ENCODE measurements at regions not wholly inside any gene's neighbourhood (a gene's known extent, or its start where the extent isn't known, plus 50 kb on each side); places are given as distances from the start of the nearest gene placed in this dataset.

DNA sequence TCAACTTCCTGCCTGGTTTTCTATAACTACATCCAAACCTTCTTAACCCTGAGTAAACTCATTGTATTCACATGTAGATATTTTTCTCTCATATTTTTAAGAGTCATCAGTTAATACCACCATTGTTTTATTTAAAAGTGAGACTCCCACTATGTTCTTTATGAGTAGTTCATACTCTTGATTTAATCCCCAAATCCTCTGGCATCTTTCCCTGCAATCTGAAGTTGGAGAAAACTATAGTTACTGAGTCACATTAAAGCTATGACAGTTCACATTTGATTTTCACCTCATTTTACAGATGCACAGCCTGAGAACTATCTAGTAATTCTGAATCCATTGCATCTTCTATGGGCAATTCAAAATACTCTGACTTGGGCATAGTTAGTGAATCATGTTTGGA lies 1358.7 kb upstream of the NRXN1 start:
- TF ChIP-seq, protein P1, sequence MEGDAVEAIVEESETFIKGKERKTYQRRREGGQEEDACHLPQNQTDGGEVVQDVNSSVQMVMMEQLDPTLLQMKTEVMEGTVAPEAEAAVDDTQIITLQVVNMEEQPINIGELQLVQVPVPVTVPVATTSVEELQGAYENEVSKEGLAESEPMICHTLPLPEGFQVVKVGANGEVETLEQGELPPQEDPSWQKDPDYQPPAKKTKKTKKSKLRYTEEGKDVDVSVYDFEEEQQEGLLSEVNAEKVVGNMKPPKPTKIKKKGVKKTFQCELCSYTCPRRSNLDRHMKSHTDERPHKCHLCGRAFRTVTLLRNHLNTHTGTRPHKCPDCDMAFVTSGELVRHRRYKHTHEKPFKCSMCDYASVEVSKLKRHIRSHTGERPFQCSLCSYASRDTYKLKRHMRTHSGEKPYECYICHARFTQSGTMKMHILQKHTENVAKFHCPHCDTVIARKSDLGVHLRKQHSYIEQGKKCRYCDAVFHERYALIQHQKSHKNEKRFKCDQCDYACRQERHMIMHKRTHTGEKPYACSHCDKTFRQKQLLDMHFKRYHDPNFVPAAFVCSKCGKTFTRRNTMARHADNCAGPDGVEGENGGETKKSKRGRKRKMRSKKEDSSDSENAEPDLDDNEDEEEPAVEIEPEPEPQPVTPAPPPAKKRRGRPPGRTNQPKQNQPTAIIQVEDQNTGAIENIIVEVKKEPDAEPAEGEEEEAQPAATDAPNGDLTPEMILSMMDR (IDR thresholded peaks at IDR 0.05), result no peak
- no peaks in the 10 kb centered on the region for H3K4me1 ChIP-seq
- no peak overlapping the region for H3K27ac ChIP-seq
- intact Hi-C loops (cut with DNase I; ENCODE audit: low total_unique reads), result no loop called here
- H3K4me3 ChIP-seq, result no peak overlapping the region
- DNase-seq, result no peak
- H3K27me3 ChIP-seq, result no peaks in the 10 kb centered on the region
- H3K9me3 ChIP-seq, result no peaks in the 10 kb centered on the region
- no peaks in the 10 kb centered on the region for H3K36me3 ChIP-seq

DNA sequence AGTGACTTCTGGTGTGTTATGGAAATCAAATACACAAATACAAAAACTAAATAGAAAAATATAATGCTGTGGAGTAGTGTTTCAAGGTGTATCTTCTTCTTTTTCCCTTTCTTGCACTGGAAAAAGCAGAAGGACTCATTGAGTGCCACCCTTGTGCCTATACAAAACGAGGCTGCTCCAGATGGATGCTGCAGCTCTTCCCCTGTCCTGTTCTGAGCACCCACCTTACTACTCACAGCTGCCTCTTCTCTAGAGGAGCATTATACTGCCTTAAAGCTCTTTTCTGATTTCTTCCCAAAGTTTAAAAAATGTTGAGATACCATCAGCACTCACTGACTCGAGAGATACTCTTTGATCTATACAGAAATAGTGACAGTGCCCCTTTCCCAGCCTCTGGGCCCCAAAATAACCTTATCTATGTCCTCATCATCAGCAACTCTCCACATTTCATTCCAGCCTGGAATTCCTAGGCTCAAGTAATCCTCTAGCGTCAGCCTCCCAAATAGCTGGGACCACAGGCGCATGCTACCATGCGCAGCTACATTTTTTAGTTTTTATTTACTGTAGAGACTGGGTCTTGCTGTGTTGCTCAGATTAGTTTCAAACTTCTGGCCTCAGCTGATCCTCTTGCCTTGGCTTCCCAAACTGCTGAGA lies 1356.1 kb upstream of the NRXN1 start:
- Histone ChIP-seq H3K36me3 (no peaks in the 10 kb centered on the region), H3K9me3 (no peaks in the 10 kb centered on the region), H3K4me3 (no peak overlapping the region), H3K27ac (no peak overlapping the region), H3K27me3 (no peaks in the 10 kb centered on the region), H3K4me1 (no peaks in the 10 kb centered on the region)
- intact Hi-C loops (cut with DNase I; ENCODE audit: low total_unique reads), result no loop called here
- TF ChIP-seq, protein P1 (IDR thresholded peaks at IDR 0.05), result no peak
- no peak for DNase-seq

DNA sequence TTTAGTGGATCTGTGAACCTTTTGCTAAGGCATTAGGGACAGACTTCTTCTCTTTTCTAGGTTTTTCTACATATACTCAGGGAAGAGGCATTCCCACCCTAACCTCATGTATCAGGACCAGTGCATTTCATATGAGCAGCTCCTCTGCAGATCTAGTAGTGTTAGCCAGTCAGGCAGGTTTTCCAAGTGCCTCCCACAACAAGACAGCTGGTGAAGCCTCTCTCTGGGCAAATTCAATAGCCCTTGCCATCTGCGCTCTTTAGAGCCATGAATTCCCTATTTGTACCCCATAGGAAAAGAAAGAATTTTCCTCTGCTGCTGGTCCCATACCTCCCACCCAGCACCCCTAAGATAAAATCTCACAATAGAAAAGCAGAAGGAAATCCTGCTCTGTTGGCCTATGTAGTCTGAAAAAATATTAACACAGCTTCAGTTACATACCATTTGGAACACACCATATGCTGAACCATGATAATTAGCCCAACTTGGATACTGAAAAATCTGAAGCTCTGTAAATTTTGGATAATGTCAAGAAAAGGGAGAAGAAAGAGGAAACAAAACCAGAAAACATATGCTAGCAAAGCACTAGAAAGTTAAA lies 1354.6 kb upstream of the NRXN1 start:
- intact Hi-C loops (cut with DNase I; ENCODE audit: low total_unique reads), result no loop called here

DNA sequence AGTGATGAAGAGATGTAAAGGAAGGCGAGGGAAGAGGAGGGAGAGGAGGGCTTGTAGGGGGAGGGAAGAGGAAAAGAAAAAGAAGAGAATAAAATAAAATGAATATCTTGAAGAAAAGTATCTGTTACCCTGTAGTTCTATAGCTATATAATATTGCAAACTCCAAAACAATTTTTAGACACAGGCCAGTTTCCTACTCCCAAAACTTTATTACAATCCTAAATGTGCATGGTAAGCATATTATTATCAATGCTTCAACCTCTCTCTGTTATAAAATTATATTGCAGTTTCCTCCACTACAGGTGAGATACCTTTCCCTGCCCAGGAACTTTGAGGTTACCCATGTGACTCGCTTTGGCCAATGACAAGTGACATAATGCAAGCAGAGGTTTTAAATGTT lies 1351.6 kb upstream of the NRXN1 start:
- no peak overlapping the region for H3K4me3 ChIP-seq
- intact Hi-C loops (cut with DNase I; ENCODE audit: low total_unique reads), result no loop called here
- no peaks in the 10 kb centered on the region for H3K4me1 ChIP-seq
- no peaks in the 10 kb centered on the region for H3K27me3 ChIP-seq
- TF ChIP-seq, protein P1 (IDR thresholded peaks at IDR 0.05), result no peak
- no peak overlapping the region for H3K27ac ChIP-seq
- no peaks in the 10 kb centered on the region for H3K36me3 ChIP-seq
- no peaks in the 10 kb centered on the region for H3K9me3 ChIP-seq
- no peak for DNase-seq

More for the DNA sequence above, 1354.6 kb upstream of the NRXN1 start:
- no peaks in the 10 kb centered on the region for H3K4me1 ChIP-seq
- H3K27ac ChIP-seq, result no peak overlapping the region
- no peaks in the 10 kb centered on the region for H3K9me3 ChIP-seq
- H3K27me3 ChIP-seq, result no peaks in the 10 kb centered on the region
- H3K36me3 ChIP-seq, result no peaks in the 10 kb centered on the region
- no peak overlapping the region for H3K4me3 ChIP-seq
- TF ChIP-seq, protein P1 (IDR thresholded peaks at IDR 0.05), result no peak
- DNase-seq, result no peak

DNA sequence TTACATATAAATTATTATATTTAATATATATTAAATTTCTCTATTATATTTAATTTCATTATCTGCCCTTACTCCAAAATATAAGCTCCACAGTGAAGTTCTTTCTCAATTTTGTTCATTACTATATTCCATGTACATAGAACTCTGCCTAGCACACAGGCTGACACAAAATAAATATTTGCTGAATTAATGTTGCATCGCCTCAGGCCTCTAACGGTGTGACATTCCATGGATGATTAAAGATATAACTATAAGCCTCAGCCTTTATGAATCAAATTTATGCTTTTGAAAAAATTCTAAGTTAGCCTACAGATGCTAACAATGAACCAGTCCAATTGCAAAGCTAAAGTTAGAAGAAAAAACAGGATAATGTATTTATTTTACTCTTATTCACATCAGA lies 1337.2 kb upstream of the NRXN1 start:
- no peaks in the 10 kb centered on the region for H3K36me3 ChIP-seq
- no peaks in the 10 kb centered on the region for H3K4me1 ChIP-seq
- TF ChIP-seq, protein P1 (IDR thresholded peaks at IDR 0.05), result no peak
- H3K27ac ChIP-seq, result no peak overlapping the region
- H3K27me3 ChIP-seq, result no peaks in the 10 kb centered on the region
- no peaks in the 10 kb centered on the region for H3K9me3 ChIP-seq
- intact Hi-C loops (cut with DNase I; ENCODE audit: low total_unique reads), result no loop called here
- no peak overlapping the region for H3K4me3 ChIP-seq
- no peak for DNase-seq
